Activated T-helper 1 cell treated with anti-CD3 and anti-CD28 coated beads, Interleukin-2, amount 50 U/mL, for 16 hours (primary cell): ENCODE measurements at regions not wholly inside any gene's neighbourhood (a gene's known extent, or its start where the extent isn't known, plus 50 kb on each side); places are given as distances from the start of the nearest gene placed in this dataset.

ENCODE experiments used
- DNase-seq, 2 donors: peaks; one replicate each; pipeline ENCODE4 v3.0.0-alpha.2; 2020; ENCODE audit warnings: low read depth in 1 of 2, low spot score in 1 of 2

DNA sequence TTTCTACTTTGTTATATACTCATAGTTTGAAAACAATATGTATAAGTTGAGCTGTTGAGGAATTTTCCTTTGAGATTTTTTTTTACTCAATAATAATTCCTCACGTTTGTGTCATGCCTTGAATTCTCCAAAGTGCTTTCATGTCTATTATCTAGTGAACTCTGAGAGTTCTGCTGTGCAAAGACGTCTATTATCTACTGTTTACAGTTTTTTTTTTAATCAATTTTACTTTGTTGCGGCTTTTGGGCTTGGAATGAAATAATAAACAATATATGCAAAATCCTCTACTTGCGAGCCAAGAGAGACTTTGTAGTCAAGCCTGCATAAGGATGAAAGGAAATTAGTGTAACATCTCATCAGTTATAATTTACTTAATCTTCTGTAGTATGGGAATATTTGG, 107.2 kb upstream of the FRMD6 start:
- no peak for DNase-seq

DNA sequence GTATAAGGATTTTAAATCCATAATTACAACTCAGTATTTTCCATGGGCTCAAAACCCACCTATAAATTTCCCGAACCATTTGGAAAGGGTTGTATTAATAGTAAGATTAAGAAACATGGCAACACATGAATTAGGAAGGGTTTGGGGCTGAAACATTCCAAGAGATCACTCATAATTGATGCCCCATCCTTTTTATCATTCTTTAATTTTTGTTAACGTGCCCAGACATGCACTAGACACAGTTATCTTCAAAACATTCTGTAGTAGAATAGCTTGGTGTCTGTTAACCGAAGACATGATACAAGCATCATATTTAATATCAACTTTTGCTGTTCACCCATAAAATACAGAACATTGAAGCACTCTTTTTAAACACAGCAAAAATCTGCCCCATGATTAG, 106.8 kb upstream of the FRMD6 start:
- no peak for DNase-seq

DNA sequence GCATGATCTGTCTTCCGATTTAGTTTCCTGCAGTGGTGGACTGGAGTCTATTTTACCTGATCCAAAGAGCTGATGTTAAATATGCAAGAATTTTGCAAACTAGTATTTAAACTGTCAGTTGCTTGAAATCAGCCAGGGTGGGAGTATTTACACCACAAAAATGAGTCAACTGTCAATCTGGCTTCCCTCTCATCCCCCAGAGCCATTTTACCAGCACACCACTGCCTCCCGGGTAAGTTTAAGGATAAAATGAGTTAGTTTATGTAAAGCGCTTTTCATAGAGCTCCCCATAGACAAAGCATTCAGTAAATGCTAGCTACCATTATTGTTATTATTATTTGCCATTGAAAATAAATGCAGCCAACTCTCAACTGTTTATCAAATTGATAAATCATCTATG, 106.3 kb upstream of the FRMD6 start:
- no peak for DNase-seq

DNA sequence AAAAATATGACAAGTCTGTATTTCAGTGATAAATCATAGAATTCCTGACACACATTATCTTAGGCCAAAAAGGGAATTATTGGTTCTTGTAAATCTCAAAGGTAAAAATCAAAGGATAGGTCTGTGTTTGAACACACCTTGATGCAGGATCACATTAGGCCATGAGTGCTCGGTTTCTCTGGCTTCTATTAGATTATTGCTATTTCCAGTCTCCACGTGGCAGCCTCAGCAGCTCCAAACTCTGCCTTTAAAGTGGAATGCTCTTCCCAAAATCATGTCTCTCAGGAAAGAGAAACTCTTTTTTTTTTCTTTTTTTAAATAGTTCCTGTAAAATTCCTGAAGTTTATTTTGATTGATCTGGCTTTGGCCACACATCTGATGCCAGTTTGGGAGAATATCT, 105.6 kb upstream of the FRMD6 start:
- DNase-seq, result no peak

DNA sequence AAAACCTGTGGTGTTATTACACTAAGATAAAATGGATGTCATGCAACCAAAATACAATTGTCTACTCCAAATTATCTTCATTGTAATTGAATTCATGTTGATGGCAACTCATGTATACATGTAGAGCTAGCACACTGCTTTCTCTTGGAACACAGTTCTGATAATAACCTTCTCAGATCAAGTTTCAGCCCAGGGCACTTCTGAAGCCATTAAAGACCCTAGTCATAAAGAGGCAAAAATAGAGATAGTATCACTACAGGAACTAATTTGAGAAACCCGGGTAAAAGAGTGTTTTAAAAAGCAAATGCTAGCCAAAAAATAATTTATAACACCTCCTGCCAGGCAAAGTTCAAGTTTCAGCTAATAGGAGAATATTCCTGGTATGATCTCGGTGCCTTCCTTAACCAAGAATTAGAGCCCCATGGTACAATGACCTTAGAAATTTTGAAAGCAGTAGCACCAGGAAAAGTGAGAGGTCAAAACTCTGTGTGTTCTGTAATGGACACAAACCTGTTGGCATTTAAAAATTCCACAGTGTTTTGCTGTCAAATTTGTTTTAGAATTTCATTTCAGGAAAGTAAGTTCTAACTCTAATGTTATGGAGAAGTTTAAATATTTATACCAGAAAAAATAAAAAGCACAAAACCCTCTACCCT, 105.0 kb upstream of the FRMD6 start:
- no peak for DNase-seq

DNA sequence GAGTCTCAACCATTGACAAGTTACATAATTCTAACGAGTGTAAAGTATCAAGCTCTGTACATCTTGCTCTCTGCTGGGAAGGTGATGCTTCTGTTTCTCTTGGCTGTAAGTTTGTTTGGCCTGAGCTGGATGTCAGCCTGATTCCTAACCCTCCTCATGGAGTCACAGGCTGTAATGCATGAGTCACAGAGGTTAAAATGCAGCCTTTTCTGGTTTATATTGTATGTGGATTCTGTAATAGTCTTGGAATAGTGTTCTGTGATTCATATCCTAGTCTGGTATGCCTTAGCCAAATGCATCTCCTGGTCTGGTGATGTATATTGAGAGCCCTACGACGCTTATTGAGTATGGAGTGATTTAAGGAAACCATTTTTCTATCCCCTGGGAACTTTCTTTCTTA, 104.5 kb upstream of the FRMD6 start:
- no peak for DNase-seq

DNA sequence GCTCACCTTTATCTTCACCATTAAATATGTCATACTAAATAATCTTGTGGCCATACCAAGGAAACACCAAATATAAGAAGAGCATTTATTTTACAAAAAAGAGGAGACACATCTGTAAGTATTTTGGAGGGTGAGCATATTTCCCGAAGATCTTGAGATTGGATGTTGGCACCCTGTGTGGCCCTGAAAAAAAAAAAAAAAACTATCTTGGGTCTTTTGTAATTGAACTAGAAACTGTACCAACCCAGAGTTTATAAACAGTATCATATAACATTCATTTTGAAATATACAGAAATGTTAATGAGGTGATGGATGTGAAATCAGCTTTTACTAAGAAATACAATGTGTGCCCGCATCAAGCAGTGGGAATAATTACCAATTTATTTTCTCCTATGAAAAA, 104.0 kb upstream of the FRMD6 start:
- DNase-seq, result no peak

DNA sequence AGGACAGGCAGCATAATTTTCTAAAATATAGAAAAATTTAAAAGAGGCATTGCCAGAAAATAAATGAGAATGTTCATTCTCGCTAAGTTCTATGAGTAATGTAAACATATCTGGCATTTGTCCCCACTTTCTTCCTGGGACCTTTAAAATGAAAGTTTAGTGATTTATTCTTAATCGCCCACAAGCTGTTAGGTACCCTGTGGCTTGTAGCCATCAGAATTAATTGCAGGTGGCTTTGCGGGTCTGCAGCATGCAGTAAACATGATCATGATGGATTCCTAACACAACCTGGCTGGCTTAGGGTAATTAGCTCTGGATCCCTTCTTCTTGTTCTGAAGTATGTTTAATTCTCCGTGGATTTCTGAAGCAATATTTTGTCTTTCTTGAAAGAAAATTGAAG, 103.5 kb upstream of the FRMD6 start:
- no peak for DNase-seq

DNA sequence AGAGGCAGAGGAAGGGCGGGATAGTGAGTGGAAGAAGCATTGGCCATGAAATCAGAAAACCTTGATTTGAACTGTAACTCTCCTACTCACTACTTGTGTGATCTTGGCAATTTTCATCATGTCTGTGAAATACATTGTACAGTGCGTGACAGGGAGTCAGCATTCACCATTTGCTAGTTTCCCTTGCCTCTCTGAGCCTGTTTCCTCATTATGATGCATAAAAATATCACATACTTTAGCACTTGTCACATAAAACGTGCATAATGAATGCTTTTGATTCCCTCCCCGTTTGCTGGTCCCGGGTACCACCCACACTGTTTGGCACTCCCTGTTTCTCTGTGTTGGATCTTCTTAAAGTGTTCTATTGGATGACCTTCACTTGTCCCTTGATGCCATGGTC, 101.1 kb upstream of the FRMD6 start:
- DNase-seq, result no peak

DNA sequence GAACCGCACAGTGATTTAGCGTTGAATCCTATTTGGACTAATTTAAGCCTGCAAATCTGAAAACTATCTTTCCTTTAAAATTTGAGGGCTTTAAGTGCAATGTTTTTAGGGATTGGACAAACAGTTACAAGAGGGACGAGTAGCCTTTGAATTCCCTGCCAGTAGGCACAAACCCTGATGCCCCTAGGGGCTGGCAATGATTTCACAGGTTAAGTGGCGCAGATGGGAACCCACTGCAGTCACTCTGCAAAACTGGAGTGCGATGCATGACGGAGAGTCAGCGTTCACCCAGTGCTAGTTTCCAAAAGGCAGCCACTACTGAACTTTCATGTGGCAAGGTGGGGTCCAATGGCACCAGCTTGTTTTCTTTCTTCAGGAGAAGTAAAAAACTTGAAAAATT, 99.4 kb upstream of the FRMD6 start:
- DNase-seq, result no peak

DNA sequence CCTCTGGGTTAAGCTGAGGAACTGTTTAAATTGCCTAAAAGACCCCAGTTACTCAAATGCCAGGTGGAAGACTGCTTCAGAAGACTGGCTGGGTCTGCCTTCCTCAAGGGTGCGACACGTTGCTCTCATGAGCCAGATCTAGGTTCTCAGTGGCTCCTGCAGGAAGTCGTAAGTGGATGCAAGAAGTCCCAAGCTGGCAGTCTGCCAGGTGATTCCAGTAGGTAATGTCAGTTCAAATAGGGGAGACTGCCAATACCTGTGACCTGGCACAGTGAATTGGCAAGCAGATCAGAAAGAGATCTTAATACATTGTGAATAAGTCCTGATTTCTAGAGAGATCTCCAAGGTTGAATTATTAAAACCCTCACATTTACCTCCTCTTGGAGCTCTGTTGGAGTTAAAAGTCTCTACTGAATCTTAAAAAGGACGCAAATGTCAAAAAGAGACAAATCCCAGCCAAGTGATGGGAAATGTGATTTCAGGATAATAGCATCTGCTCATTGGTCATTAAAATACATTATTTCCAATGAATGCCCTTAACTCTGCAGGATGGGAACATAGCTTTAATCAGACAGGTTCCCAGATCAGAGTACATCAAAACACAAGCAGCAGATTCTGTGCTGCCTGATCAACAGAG, 98.8 kb upstream of the FRMD6 start:
- no peak for DNase-seq

DNA sequence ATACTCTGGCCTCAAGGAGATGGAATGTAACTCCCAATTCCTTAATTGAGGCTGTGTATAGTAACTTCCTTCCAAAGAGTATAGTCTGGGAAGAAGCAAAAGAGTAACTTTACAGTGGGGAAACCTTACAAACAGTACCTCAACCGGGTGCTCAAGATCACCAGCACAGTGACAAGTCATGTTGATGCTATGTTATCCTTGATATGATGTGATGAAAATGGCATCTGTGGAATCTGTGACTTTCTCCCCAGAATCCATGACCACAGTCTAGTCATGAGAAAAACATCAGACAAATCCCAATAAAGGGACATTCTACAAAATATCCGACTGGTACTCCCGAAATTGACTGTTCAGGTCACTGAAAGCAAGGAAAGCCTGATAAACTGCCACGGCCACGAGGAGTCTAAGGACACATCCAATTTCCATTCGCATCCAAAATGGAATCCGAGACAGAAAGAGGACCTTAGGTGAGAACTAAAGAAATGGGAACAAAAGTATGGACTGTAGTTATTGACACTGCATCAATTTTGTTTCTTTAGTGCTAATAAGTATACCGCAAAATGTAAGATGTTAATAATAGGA, 97.3 kb upstream of the FRMD6 start:
- DNase-seq, result no peak

DNA sequence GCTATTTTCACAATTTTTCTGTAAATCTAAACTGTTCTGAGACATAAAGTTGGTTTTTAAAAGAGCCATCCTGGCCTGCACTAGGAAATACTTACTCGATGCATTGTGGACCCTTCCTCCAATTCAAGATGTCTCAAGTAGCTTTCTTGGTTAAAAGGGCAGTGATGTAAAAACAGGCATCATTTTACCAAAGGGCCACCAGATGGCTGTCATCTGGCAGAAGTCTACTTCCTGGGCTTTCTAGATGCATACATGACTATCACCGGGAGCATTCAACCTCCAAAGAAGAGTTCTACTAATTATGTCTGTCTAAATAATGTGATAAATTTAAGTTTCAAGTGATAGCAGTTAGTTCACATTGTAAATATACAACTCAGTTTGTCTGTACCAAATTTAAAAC, 96.8 kb upstream of the FRMD6 start:
- DNase-seq, result no peak

DNA sequence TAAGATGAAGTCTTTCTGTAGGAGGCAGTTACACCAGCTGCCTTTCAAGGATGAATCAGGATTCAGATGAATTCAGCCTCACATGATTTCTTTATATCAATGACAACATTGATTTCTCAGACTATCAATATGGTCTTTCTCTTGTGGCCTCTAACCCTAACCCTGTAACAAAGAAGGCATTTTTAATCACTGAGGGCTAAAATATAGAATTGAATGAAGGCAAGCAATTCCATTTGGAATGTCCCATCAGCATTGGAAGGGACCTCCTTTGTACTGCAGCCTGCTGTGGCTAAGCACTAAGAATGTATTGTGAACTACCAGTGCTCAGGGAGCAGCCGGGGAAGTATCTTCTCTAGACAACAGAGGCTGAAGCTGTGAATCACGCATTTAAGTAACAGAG, 90.6 kb upstream of the FRMD6 start:
- DNase-seq, result no peak

DNA sequence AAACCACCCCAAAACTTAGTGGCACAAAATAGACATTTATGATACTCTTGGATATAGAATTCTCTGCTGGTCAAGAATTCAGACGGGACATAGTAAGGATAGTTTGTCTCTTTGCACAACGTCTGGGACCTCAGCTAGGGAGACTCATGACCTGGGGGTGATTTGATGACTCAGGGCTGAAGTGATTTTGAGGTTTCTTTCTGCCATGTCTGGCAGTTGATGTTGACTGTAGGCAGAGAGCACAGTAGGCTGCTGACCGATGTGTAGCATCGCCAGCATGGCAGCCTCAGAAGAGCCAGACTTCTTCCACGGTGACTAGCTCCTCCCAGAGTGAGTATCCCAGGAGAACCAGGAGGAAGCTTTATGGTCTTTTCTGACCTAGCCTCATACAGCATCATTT, 88.9 kb upstream of the FRMD6 start:
- DNase-seq, result no peak

DNA sequence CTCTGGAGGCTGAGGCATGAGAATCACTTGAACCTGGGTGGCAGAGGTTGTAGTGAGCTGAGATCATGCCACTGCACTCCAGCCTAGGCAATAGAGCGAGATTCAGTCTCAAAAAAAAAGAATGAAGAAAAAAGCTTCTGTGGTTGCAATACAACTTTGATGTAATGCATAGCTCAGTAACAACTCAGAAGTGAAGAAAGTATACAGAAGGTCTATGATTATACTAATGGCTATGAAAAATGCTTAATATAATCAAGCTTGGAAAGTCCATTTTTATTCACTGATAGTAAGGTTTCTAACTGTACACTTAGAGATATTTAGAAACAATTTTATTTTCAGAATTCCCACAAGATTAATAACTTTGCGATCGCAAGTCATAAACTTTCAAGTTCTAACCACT, 88.2 kb upstream of the FRMD6 start:
- no peak for DNase-seq

DNA sequence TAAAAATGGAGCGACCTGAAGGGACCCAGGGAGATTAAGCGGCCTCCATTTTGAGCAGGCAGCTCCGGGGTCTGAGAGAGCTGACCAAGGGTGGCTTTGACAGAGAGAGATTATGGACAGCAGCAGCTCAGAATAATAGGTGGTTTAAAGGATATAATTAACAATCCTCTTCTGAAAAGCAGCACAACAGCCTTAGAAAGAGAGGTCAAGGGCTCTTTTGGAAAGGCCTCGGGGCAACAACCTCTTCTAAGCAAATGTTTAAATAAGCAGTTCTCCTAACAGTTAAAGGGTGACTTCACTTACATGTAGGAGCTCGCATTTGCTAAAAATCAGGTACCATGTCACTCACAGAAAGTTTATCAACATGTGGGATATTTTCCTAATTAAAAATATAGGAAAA, 87.2 kb upstream of the FRMD6 start:
- DNase-seq, result no peak

DNA sequence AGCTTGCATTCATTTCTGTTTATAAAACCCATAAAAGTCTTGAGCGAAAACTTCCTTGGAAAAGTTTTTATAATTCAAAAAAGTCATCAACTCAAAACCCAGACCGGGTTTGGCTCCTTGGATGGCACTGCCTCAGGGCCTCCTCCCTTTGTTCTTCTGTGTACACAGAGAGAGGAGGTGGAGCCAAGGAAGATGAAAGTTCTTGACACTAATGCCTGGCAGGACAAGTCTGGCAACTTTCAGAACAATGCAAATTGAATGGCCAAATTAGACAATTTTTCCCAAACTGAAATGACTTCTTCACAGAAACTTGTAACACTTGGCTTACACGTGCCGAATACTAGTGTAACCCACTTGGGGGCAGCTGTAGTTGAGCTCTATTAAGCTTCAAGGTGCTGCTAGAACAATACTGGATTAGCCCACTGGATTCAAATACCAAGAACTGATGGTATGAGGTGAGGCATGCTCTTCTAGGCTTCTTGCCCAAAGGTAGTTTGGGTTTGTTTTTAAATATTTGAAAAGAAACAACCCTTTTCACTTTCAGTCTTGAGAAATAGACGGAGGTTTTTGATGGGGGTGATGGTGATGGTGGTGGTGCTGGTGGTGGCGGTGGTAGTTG, 86.6 kb upstream of the FRMD6 start:
- DNase-seq, result no peak

DNA sequence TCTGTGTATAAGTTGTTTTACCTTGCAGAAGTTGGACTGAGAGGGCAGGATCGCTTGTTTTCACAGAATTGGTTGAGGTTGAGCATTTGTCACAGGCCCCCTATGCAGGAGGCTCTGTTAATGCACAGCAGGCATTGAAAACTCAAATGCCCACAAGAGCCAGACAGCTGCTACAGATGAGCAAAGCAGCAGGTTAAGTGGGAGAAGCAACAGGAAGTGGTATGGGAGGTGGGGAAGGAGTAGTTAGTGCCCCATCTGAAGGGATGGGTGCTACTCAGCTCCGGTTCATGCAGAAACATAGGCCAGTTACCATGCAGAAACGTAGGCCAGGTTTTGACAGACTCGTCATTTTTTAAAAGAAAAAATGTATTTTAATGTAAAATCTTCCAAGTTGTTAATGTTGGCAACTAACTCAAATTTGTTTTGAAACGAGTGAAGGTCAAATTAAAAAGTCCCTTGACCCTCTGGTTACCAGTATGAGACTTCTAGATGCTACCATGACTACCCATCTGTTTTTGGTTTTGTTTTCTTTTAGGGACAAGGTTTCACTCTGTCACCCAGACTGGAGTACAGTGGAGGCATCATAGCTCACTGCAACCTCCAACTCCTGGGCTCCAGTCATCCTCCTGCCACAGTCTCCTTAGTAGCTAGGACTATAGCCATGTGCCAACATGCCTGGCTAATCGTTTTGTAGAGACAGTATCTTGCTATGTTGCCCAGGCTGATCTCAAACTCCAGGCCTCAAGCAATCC, 84.7 kb upstream of the FRMD6 start:
- no peak for DNase-seq

DNA sequence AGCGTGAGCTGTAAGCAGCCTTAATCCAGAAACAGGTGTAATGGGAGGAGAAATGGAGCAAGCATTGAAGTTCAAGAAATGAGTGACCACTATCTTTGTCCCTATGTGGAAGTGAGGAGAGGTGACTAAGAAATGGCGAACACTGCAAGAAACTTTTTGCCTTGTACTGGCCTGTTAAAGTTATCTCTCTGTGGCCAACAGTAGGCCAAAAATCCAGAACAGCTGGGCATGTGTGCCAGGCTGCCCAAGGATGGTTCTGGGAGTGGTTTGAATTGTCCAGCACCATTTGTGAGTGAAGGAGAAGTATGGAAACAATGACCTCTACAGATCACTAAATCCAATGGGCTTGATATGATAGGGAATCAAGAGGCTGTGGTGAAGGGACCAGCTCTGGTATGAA, 83.3 kb upstream of the FRMD6 start:
- DNase-seq, result no peak

DNA sequence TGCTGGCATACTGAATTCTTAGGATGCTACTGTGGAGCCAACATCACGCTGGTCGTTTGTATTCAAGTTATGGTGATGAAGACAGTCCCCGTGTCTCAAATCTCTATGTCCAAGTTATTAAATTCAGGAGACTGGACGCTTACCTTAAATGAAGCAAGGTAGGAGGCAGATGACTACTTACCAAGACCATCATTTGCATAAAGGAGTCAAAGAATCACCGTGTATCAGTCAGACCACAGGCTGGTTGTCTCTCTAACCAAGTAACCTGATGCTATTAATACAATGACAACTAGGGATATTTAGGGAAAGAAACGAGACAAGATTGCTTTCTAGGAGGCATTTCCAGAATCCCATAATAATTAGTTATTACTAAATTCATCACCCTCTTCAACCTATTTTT, 78.1 kb upstream of the FRMD6 start:
- DNase-seq, result no peak

DNA sequence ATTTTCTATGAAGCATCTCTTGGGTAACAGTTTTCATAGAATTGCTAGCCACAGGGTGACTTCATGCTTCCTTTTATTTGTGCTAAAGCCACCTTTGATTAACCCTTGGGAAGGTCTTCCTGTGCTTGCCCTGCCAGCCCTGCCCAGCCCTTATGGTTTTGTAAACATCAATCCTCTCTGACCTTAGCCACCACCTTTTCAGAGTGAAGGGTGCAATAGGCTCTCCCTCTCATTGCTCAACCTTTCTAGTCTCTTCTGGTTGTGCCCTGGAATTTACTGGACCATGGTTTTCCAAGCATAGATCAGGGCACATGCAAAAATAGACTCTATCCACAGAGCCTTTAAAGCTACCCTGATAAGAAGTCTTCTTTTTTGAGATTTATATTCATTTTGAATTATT, 77.7 kb upstream of the FRMD6 start:
- DNase-seq, result no peak
